ENCODE measurements at regions not wholly inside any gene's neighbourhood (a gene's known extent, or its start where the extent isn't known, plus 50 kb on each side); places are given as distances from the start of the nearest gene placed in this dataset.

- Histone ChIP-seq H2AFZ (ENCODE audit: low read depth, low read length, severe bottlenecking) (no peak overlapping the region), H3K36me3 (ENCODE audit: low read length) (no peaks in the 10 kb centered on the region), H4K20me1 (ENCODE audit: low read depth, low read length) (no peaks in the 10 kb centered on the region), H3K4me2 (ENCODE audit: low read depth, low read length, poor library complexity, severe bottlenecking) (no peak overlapping the region), H3K27me3 (ENCODE audit: low read length) (peaks cover 3% of the 10 kb centered on the region; the same call in 1 of the 2 replicates), H3K79me2 (ENCODE audit: insufficient read depth, low read length) (no peaks in the 10 kb centered on the region), H3K9me3 (ENCODE audit: insufficient read depth, low read length) (peaks cover 5% of the 10 kb centered on the region; the same call in 1 of the 2 replicates), H3F3A (ENCODE audit: insufficient read depth) (no peaks in the 10 kb centered on the region), H3K27ac (ENCODE audit: low read depth, low read length) (no peak overlapping the region), H3K9me2 (replicated peaks; ENCODE audit: insufficient read depth, low read length) (no peaks in the 10 kb centered on the region), H3K9ac (ENCODE audit: low read length) (no peak overlapping the region), H3K4me3 (ENCODE audit: insufficient read depth, low read length, poor library complexity, severe bottlenecking) (no peak overlapping the region)
- TF ChIP-seq CTCF (IDR thresholded peaks at IDR 0.05; ENCODE audit: insufficient read depth, low read length, poor library complexity, severe bottlenecking) (no peak), EZH2phosphoT487 (conservative IDR thresholded peaks at IDR 0.05; ENCODE audit: low read length) (no peak)
These were observed 244.4 kb upstream of the VRK2 start for GRCh38 chr2:57802243-57802642.

GRCh38 chr2:57804971-57805370 lies 241.6 kb upstream of the VRK2 start:
- no peaks in the 10 kb centered on the region for H3K9me2 ChIP-seq (replicated peaks; ENCODE audit: insufficient read depth, low read length)
- no peaks in the 10 kb centered on the region for H3F3A ChIP-seq (ENCODE audit: insufficient read depth)
- H3K4me2 ChIP-seq (ENCODE audit: low read depth, low read length, poor library complexity, severe bottlenecking): no peak overlapping the region

GRCh38 chr2:57806449-57806968 lies 240.1 kb upstream of the VRK2 start:
- Histone ChIP-seq H3K79me2 (ENCODE audit: insufficient read depth, low read length) (no peaks in the 10 kb centered on the region), H3K27me3 (ENCODE audit: low read length) (no peaks in the 10 kb centered on the region), H3K9me2 (replicated peaks; ENCODE audit: insufficient read depth, low read length) (no peaks in the 10 kb centered on the region), H3K9me3 (ENCODE audit: insufficient read depth, low read length) (no peaks in the 10 kb centered on the region), H4K20me1 (ENCODE audit: low read depth, low read length) (no peaks in the 10 kb centered on the region), H3K4me3 (ENCODE audit: insufficient read depth, low read length, poor library complexity, severe bottlenecking) (no peak overlapping the region), H2AFZ (ENCODE audit: low read depth, low read length, severe bottlenecking) (no peak overlapping the region), H3K36me3 (ENCODE audit: low read length) (no peaks in the 10 kb centered on the region), H3K27ac (ENCODE audit: low read depth, low read length) (no peak overlapping the region), H3K9ac (ENCODE audit: low read length) (no peak overlapping the region), H3K4me2 (ENCODE audit: low read depth, low read length, poor library complexity, severe bottlenecking) (no peak overlapping the region), H3F3A (ENCODE audit: insufficient read depth) (no peaks in the 10 kb centered on the region)
- TF ChIP-seq EZH2phosphoT487 (conservative IDR thresholded peaks at IDR 0.05; ENCODE audit: low read length) (no peak), CTCF (IDR thresholded peaks at IDR 0.05; ENCODE audit: insufficient read depth, low read length, poor library complexity, severe bottlenecking) (no peak)

More at GRCh38 chr2:57804971-57805370, 241.6 kb upstream of the VRK2 start:
- Histone ChIP-seq H3K9ac (ENCODE audit: low read length) (no peak overlapping the region), H3K79me2 (ENCODE audit: insufficient read depth, low read length) (no peaks in the 10 kb centered on the region), H4K20me1 (ENCODE audit: low read depth, low read length) (no peaks in the 10 kb centered on the region), H3K9me3 (ENCODE audit: insufficient read depth, low read length) (no peaks in the 10 kb centered on the region), H3K4me3 (ENCODE audit: insufficient read depth, low read length, poor library complexity, severe bottlenecking) (no peak overlapping the region), H3K36me3 (ENCODE audit: low read length) (no peaks in the 10 kb centered on the region), H3K27ac (ENCODE audit: low read depth, low read length) (no peak overlapping the region), H2AFZ (ENCODE audit: low read depth, low read length, severe bottlenecking) (no peak overlapping the region), H3K27me3 (ENCODE audit: low read length) (no peaks in the 10 kb centered on the region)
- TF ChIP-seq EZH2phosphoT487 (conservative IDR thresholded peaks at IDR 0.05; ENCODE audit: low read length) (no peak), CTCF (IDR thresholded peaks at IDR 0.05; ENCODE audit: insufficient read depth, low read length, poor library complexity, severe bottlenecking) (no peak)

All from SU-DHL-6 (cell line).